SKM-1 (cell line): ENCODE measurements at regions not wholly inside any gene's neighbourhood (a gene's known extent, or its start where the extent isn't known, plus 50 kb on each side); places are given as distances from the start of the nearest gene placed in this dataset.
"Not testable (repeated sequence)": the region's sequence is repeated elsewhere in the genome, so short reads cannot be mapped to it uniquely, and the experiment has no call there.

ENCODE experiments used
- DNase-seq: peaks from one replicate; lab custom pipeline; 2025; ENCODE audit not compliant: unreplicated experiment; lab: John Stamatoyannopoulos, UW

DNA sequence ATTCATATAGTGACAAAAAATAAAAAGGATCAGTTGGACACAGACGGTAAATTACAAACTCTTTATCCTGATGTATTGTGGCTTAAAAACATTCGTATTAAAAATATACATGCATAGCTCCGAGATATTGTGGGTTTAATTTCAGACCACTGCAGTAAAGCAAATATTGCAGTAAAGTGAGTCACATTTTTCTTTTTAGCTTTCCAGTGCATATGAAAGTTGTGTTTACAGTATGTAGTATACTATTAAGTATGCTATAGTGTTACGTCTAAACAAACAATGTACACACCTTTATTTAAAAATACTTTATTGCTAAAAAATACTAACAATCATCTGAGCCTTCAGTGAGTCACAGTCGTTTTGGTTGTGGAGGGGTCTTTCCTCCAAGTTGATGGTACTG is 551.8 kb downstream of the CETN3 start:
- DNase-seq: no peak

DNA sequence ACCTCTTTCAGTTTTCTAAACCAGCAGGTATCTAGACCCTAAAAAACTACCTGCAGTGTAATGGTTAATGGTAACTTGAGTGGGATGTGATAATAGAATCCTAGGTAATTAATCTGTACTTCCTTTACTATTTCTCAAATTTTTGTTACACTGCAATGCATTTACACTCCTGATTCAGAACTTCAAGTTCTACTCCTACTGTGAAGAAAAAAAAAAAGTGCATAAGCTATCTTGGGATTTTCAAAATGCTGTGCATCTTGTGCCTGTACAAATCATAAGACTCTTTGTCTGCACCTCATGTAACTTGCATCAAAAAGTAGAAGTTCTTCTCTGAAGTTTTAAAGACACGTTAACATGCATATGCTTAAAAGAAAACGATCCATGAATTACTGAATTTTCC is 554.1 kb downstream of the CETN3 start:
- no peak for DNase-seq

GRCh38 chr5:89851911-89852310 is 557.6 kb downstream of the CETN3 start:
- DNase-seq: no peak

GRCh38 chr5:89850513-89850865 is 559.1 kb downstream of the CETN3 start:
- no peak for DNase-seq

GRCh38 chr5:89849830-89850512 is 559.6 kb downstream of the CETN3 start:
- no peak for DNase-seq

DNA sequence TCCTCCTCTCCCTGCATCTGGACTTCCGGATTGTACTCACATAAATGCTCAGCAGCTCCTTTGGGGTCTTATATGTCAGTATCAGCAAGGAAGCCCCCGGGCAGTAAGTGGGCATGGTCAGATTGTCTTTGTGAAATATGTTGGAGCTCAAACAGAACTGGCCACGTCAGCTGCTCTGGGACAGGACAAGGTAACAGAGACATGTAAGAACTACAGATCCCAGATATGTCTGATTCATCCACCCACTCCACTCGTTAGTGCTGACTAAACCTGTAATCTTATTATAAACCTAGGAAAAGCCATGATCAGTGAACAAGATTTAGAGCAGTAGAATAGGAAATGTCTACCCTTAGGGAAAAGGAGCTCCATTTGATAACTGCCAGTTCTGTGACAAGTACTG is 561.8 kb downstream of the CETN3 start:
- DNase-seq: no peak

GRCh38 chr5:89844548-89844947 is 565.0 kb downstream of the CETN3 start:
- no peak for DNase-seq

GRCh38 chr5:89842531-89842930 is 567.0 kb downstream of the CETN3 start:
- no peak for DNase-seq

GRCh38 chr5:89840906-89841305 is 568.6 kb downstream of the CETN3 start:
- DNase-seq: no peak

DNA sequence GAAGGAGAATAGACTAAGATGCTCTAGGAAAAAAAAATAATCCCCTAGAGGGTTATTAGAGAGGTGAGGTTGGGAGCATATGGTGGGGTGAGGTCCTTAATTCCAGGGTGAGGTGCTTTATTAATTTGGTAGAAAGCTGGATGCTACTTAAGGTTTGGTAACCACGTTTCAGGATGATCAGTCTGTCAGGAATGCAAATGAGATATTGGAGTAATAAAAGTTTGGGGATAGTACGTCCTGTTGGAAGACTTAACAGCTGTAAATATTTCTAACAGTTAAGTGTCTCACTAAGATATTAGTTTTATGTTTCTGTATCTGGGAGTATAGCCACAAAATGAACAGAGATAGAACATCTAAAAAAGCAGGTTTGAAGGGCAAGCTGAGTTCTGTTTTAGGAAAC is 578.9 kb downstream of the CETN3 start:
- DNase-seq: no peak

- DNase-seq: no peak
These were observed 581.6 kb downstream of the CETN3 start for GRCh38 chr5:89827960-89828359.

DNA sequence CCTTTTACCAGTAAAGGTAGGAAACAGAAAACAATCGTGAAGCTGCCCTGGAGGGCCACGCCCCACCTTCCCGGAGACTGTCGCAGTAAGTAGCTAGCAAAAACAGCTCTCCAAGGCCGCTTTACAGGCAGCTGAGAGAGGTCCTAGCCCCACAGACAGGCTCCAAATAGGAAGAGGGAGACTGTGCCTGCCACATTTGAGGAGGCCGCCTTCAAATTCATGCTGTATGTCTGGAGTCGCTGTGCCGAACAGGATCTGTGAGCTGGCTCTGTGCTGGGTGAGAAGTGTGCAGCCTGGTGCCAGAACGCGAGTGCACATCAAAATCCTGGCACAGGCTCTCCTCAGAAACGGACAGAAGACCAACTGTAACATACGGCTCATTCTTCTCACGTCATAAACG is 582.2 kb downstream of the CETN3 start:
- DNase-seq: no peak

DNA sequence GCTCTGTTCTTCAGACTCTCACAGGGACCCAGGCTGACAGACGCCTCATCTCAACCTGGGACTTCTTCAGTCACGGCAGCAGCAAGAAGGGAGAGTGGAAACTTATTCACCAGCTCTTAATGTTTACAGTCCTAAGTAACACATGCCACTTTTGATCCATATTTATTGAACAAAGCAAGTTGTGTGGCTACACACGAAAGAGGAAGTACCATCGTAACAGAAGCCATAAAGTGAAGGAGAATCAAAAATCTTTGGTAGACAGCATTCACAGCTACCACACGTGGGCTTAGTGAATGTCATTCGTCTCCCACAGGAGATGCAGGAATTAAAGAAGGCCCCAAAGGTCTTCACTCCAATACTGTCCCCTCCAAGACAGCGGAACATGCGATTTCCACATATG is 582.6 kb downstream of the CETN3 start:
- DNase-seq: no peak

DNA sequence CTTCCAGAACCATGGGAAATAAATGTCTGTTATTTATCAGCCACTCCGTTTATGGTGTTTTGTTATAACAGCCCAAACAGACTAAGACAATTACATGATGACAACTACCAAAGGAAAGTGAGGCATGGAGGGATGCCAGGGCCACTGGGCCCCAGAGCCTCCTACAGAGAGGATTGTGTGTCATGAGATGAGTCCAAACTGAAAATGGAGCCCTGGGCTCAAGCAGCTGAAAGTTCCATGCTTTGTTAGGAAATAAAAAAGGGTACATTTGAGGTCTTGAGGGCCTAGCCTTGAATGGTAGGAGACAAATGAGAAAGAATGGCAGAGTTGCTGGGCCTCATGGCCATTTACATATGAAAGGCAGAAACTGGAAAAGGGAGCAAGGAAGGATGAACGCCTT is 586.5 kb downstream of the CETN3 start:
- no peak for DNase-seq

GRCh38 chr5:89817841-89818240 is 591.7 kb downstream of the CETN3 start:
- DNase-seq: no peak

DNA sequence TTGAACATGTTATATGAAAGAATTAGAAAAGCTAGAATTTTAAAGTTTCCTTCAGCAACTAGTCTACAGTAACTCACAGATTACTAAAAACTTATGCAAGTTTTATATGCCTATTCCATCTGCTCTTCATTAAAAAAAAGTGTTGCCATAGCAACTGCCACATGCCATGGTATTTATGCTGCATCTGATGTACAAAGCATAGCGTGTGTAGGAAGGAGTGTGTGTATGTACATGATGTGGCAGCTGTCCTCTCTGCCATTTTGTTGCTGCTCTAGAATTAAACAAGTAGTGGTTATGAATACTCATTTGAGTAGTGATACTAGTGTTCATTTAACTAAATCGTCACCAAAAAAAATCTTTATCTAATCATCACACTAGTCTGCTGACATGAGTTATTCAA is 593.5 kb downstream of the CETN3 start:
- no peak for DNase-seq

DNA sequence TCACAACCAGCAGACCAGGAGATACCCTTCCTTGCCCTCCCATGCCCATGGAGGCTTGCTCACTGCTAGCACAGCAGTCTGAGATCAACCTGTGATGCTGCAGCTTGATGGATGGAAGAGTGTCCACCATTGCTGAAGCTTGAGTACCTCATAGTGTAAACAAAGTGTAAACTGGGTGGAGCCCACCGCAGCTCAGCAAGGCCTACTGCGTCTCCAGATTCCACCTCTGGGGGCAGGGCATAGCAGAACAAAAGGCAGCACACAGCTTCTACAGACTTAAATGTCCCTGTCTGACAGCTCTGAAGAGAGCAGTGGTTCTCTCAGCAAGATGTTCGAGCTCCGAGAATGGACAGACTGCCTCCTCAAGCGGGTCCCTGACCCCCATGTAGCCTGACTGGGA is 608.8 kb downstream of the CETN3 start:
- not testable (repeated sequence) for DNase-seq

- DNase-seq: not testable (repeated sequence)
These were observed 615.1 kb downstream of the CETN3 start for GRCh38 chr5:89794504-89794903.

GRCh38 chr5:89779734-89780133 is 629.8 kb downstream of the CETN3 start:
- DNase-seq: not testable (repeated sequence)

GRCh38 chr5:89777758-89778157 is 631.8 kb downstream of the CETN3 start:
- DNase-seq: no peak

DNA sequence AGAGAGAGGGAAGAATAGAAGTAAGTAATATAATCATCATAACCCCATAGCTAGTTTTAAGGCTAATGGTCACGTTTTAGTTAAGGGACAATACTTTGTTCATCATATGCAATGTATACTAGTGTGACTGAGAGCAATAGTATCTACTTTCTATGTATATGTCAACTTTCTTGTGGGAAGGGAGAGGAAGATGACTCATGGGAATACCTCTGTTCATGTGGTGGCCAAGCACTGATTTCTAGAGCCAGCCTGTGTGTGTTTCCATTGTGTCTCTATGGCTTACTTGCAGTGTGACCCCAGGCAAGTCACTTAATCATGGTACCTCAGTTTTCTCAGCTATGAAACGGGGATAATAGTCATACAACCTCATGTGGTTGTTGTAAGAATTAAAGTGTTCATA is 639.6 kb downstream of the CETN3 start:
- no peak for DNase-seq

DNA sequence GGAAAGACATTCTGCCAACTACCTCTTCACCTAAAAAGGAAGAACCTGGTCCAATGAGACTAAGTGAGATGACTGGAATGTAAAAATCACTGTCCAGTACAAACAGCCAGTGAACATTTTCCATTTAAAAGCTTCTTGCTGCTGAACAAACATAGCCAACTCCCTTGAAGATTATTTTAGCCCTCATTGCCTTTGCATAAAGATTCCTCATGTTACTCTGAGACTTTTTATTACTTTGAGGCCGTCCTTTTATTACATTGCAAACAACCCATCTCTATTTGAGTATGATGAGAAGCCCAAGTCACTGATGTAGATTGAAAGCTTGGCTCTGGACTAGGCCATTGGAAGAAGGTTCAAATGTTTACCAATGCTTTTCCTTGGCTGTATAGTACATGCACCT is 649.8 kb downstream of the CETN3 start:
- no peak for DNase-seq

DNA sequence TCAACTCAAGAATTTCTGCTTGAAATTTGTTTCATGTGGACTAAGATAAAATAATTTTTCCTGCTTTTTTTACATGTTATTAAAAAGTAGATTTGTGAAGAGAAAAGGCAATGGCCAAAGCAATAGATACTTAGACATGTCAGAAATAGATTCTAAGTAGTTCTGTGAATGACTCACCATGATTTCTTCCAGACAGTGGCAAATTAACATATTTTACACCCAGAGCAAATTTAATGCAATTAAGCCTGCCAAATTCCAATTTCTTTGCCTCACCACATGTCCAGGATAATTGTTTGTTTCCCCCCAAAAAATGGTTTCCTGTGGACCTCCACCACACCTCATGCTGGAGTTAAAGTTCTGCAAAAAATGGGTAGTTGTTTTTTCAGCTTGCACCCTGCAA is 651.4 kb downstream of the CETN3 start:
- DNase-seq: no peak

GRCh38 chr5:89756955-89757354 is 652.6 kb downstream of the CETN3 start:
- DNase-seq: no peak
